AG09319 (cell line): ENCODE measurements at regions not wholly inside any gene's neighbourhood (a gene's known extent, or its start where the extent isn't known, plus 50 kb on each side); places are given as distances from the start of the nearest gene placed in this dataset.

Experiments
- DNase-seq: peaks from one replicate; pipeline ENCODE4 v3.0.0-alpha.2; 2010; ENCODE audit warnings: low read depth; ENCODE audit errors: extremely low read depth
- TF ChIP-seq, protein P1 (sequence below): IDR thresholded peaks from 2 replicates; pipeline ENCODE4 v1.5.1; 2011; ENCODE audit warnings: low read depth, mild to moderate bottlenecking, inconsistent platforms, low read length, moderate library complexity

GRCh38 chr1:238672262-238672661 is 714.1 kb upstream of the CHRM3 start:
- TF ChIP-seq, protein P1, sequence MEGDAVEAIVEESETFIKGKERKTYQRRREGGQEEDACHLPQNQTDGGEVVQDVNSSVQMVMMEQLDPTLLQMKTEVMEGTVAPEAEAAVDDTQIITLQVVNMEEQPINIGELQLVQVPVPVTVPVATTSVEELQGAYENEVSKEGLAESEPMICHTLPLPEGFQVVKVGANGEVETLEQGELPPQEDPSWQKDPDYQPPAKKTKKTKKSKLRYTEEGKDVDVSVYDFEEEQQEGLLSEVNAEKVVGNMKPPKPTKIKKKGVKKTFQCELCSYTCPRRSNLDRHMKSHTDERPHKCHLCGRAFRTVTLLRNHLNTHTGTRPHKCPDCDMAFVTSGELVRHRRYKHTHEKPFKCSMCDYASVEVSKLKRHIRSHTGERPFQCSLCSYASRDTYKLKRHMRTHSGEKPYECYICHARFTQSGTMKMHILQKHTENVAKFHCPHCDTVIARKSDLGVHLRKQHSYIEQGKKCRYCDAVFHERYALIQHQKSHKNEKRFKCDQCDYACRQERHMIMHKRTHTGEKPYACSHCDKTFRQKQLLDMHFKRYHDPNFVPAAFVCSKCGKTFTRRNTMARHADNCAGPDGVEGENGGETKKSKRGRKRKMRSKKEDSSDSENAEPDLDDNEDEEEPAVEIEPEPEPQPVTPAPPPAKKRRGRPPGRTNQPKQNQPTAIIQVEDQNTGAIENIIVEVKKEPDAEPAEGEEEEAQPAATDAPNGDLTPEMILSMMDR, result no peak
- no peak for DNase-seq

- no peak for DNase-seq
- TF ChIP-seq, protein P1, result no peak
These were observed 722.2 kb upstream of the CHRM3 start for GRCh38 chr1:238664139-238664538.

DNA sequence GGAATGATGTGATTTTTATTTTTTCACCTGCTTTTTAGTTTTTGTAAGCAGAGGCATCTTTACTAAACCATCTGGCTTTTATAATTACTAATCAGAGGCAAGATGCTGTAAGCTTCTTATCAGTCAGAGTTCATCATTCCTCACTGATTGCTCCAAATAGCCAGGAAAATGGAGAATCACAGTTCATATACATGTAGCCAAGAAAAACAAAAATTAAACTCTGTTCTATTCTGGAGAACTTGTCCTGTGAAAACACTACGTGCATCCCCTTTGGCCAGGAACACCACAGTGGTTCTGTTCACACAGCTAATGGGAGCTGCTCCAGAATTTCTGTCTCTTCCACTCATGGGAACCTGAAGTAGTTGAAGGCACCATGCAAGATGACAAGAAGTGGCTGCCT is 725.5 kb upstream of the CHRM3 start:
- peak; percentile 12 for DNase-seq
- TF ChIP-seq, protein P1, result no peak

- DNase-seq, result no peak
- TF ChIP-seq, protein P1, result no peak
These were observed 727.6 kb upstream of the CHRM3 start for GRCh38 chr1:238658763-238659162.

DNA sequence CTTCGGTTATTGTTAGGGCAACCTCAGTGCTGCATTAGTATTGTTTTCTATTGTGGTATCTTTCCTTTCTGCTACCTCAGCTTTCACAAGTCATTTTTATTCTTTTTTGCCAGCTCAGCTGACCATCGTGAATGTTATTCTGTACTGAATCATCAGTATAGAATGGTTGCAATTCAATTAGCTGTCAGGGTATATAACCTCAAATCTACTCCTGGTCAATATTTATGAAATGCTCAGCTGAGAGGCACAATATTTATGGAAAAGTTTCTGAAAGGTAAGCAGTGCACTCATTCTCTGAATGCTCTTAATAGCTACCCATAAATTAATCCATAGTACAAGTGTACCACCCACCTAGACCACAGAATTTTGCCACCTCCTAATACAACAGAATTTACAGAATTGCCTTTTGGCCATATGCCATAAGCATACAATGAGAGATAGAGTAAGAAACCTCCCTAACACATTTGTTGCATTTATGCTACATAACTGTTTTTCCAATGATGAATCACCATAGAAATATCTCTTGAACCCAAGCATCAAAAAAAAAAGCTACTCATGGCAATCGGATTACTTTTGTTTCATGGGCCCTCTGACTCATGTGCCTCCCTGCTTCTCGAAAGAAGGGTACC is 732.6 kb upstream of the CHRM3 start:
- no peak for DNase-seq
- TF ChIP-seq, protein P1, result no peak

GRCh38 chr1:238652346-238652968 is 733.9 kb upstream of the CHRM3 start:
- TF ChIP-seq, protein P1, result no peak

GRCh38 chr1:238649200-238649599 is 737.2 kb upstream of the CHRM3 start:
- no peak for DNase-seq
- TF ChIP-seq, protein P1, result no peak

More at GRCh38 chr1:238652346-238652968, 733.9 kb upstream of the CHRM3 start:
- DNase-seq, result peak; percentile 2
